Neural cell (in vitro differentiated cells): ENCODE measurements at regions not wholly inside any gene's neighbourhood (a gene's known extent, or its start where the extent isn't known, plus 50 kb on each side); places are given as distances from the start of the nearest gene placed in this dataset.

Experiments
- EP300 ChIP-seq: fragments of 450-650 bp; conservative IDR thresholded peaks from 2 replicates; pipeline ENCODE4 v1.6.1; 2014; ENCODE audit warnings: antibody characterized with exemption, mild to moderate bottlenecking, moderate library complexity; ENCODE audit not compliant: poor library complexity, severe bottlenecking
- TF ChIP-seq, protein P1 (sequence below): fragments of 450-650 bp; IDR thresholded peaks from 2 replicates; pipeline ENCODE4 v1.5.1; 2014; ENCODE audit warnings: antibody characterized with exemption, mild to moderate bottlenecking, moderate library complexity; ENCODE audit not compliant: poor library complexity, severe bottlenecking

DNA sequence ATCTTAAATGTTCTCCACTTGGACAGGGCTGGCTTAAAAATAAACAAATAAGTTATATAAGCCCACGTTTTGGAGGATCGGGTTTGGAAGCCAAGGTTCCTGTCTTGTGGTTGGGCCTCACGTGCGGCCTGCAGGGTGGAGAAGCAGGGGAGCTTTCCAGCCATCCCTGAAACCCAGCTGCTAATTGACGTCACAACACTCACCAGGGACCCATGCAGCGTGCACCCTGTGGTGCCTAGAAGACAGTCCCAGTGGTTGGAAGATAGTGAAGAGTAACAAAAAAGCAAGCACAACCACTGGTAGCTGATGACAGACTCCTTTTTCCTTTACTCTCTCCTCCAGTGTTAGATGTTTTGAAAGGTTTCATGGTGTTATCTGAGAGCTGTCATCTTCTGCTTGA lies 142.0 kb upstream of the RBPJ start:
- TF ChIP-seq, protein P1, sequence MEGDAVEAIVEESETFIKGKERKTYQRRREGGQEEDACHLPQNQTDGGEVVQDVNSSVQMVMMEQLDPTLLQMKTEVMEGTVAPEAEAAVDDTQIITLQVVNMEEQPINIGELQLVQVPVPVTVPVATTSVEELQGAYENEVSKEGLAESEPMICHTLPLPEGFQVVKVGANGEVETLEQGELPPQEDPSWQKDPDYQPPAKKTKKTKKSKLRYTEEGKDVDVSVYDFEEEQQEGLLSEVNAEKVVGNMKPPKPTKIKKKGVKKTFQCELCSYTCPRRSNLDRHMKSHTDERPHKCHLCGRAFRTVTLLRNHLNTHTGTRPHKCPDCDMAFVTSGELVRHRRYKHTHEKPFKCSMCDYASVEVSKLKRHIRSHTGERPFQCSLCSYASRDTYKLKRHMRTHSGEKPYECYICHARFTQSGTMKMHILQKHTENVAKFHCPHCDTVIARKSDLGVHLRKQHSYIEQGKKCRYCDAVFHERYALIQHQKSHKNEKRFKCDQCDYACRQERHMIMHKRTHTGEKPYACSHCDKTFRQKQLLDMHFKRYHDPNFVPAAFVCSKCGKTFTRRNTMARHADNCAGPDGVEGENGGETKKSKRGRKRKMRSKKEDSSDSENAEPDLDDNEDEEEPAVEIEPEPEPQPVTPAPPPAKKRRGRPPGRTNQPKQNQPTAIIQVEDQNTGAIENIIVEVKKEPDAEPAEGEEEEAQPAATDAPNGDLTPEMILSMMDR = no peak
- no peak for TF ChIP-seq EP300
